IPS-NIHi7 (cell line): ENCODE measurements at regions not wholly inside any gene's neighbourhood (a gene's known extent, or its start where the extent isn't known, plus 50 kb on each side); places are given as distances from the start of the nearest gene placed in this dataset.

ENCODE experiments used
- DNase-seq: peaks from one replicate; pipeline ENCODE4 v3.0.0; 2012; ENCODE audit warnings: mixed read lengths; ENCODE audit errors: extremely low spot score

- DNase-seq: no peak
These were observed 49.7 kb downstream of the GLI2 start for GRCh38 chr2:120785228-120785966.

- DNase-seq: peak; percentile 74
These were observed 50.6 kb downstream of the GLI2 start for GRCh38 chr2:120786038-120786960.

- no peak for DNase-seq
These were observed 51.6 kb downstream of the GLI2 start for GRCh38 chr2:120787111-120787821.

- no peak for DNase-seq
These were observed 52.4 kb downstream of the GLI2 start for GRCh38 chr2:120787822-120788700.

GRCh38 chr2:120791243-120791961, 55.7 kb downstream of the GLI2 start:
- DNase-seq: no peak

- DNase-seq: no peak
These were observed 56.3 kb downstream of the GLI2 start for GRCh38 chr2:120791962-120792297.

- no peak for DNase-seq
These were observed 58.2 kb downstream of the GLI2 start for GRCh38 chr2:120793682-120794403.

GRCh38 chr2:120794716-120795115, 59.0 kb downstream of the GLI2 start:
- DNase-seq: no peak

GRCh38 chr2:120796094-120796493, 60.4 kb downstream of the GLI2 start:
- no peak for DNase-seq

GRCh38 chr2:120797421-120798221, 62.0 kb downstream of the GLI2 start:
- DNase-seq: peak; percentile 57

GRCh38 chr2:120798567-120799247, 63.0 kb downstream of the GLI2 start:
- DNase-seq: peak; percentile 76

GRCh38 chr2:120802158-120802557, 66.5 kb downstream of the GLI2 start:
- DNase-seq: no peak

- DNase-seq: no peak
These were observed 67.3 kb downstream of the GLI2 start for GRCh38 chr2:120802867-120803484.

- no peak for DNase-seq
These were observed 68.2 kb downstream of the GLI2 start for GRCh38 chr2:120803764-120804335.

- DNase-seq: no peak
These were observed 68.8 kb downstream of the GLI2 start for GRCh38 chr2:120804459-120804858.

GRCh38 chr2:120805011-120805410, 69.3 kb downstream of the GLI2 start:
- DNase-seq: no peak

- DNase-seq: no peak
These were observed 69.9 kb downstream of the GLI2 start for GRCh38 chr2:120805602-120806001.

- DNase-seq: no peak
These were observed 72.1 kb downstream of the GLI2 start for GRCh38 chr2:120807751-120808150.
